ENCODE measurements at regions not wholly inside any gene's neighbourhood (a gene's known extent, or its start where the extent isn't known, plus 50 kb on each side); places are given as distances from the start of the nearest gene placed in this dataset.

- DNase-seq (ENCODE audit: low read depth, low spot score) (no peak), FAIRE-seq (no peak)
- Histone ChIP-seq H3K9me1 (replicated peaks; ENCODE audit: control insufficient read depth, extremely low read depth, insufficient read depth, low read length) (no peaks in the 10 kb centered on the region), H3K27me3 (ENCODE audit: control insufficient read depth in 2 of 2, insufficient read depth in 2 of 2, low read length in 2 of 2) (peaks cover 3% of the 10 kb centered on the region in 2 experiments), H4K20me1 (replicated peaks; ENCODE audit: control insufficient read depth, extremely low read depth, insufficient read depth, low read length) (no peaks in the 10 kb centered on the region), H3K9ac (replicated peaks; ENCODE audit: extremely low read depth, insufficient read depth, low read length) (no peak overlapping the region), H2AFZ (ENCODE audit: low read depth, low read length) (no peak overlapping the region), H3K4me3 (replicated peaks in 1 of 3; ENCODE audit: insufficient read depth in 1 of 3, low read depth in 1 of 3, low read length in 3 of 3) (no peak overlapping the region), H3K27ac (ENCODE audit: insufficient read depth, low read depth, low read length) (no peak overlapping the region), H3K9me3 (replicated peaks; ENCODE audit: control insufficient read depth, insufficient read depth, low read length) (no peaks in the 10 kb centered on the region), H3K36me3 (ENCODE audit: control insufficient read depth in 2 of 2, extremely low read depth in 1 of 2, insufficient read depth in 2 of 2, low read length in 2 of 2) (no peaks in the 10 kb centered on the region), H3K79me2 (ENCODE audit: control insufficient read depth, insufficient read depth, low read length) (no peaks in the 10 kb centered on the region), H3K4me1 (ENCODE audit: control insufficient read depth, extremely low read depth, insufficient read depth, low read length) (no peaks in the 10 kb centered on the region), H3K4me2 (ENCODE audit: insufficient read depth, low read length) (no peak overlapping the region)
- CTCF ChIA-PET: interaction anchor here (0.6 to 3.7 kb wide), 6 partner anchors 10 to 198 kb away, joined by 3 to 10 read pairs (median 4); no protein-coding TSS in a partner anchor
- BruUV-seq (replicated peaks): no TSS peak
- intact Hi-C loops (cut with micrococcal nuclease): no loop called here
- dilution Hi-C loops (cut with MboI; ENCODE audit: extremely low pct_ligation_motif_present, low sequenced_read_pairs): no loop called here
- POLR2A ChIA-PET: no interaction called here
- TF ChIP-seq, protein P1, sequence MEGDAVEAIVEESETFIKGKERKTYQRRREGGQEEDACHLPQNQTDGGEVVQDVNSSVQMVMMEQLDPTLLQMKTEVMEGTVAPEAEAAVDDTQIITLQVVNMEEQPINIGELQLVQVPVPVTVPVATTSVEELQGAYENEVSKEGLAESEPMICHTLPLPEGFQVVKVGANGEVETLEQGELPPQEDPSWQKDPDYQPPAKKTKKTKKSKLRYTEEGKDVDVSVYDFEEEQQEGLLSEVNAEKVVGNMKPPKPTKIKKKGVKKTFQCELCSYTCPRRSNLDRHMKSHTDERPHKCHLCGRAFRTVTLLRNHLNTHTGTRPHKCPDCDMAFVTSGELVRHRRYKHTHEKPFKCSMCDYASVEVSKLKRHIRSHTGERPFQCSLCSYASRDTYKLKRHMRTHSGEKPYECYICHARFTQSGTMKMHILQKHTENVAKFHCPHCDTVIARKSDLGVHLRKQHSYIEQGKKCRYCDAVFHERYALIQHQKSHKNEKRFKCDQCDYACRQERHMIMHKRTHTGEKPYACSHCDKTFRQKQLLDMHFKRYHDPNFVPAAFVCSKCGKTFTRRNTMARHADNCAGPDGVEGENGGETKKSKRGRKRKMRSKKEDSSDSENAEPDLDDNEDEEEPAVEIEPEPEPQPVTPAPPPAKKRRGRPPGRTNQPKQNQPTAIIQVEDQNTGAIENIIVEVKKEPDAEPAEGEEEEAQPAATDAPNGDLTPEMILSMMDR (IDR thresholded peaks at IDR 0.05; ENCODE audit: extremely low read depth in 1 of 2, insufficient read depth in 1 of 2, low read depth in 1 of 2, low read length in 2 of 2): no peak
- TF ChIP-seq JUN (IDR thresholded peaks at IDR 0.05; ENCODE audit: borderline replicate concordance, insufficient read depth, insufficient read length, low read depth) (no peak), EZH2 (IDR thresholded peaks at IDR 0.05; ENCODE audit: borderline replicate concordance, low read depth, low read length, severe bottlenecking) (no peak), GATA2 (IDR thresholded peaks at IDR 0.05; ENCODE audit: insufficient read depth, insufficient read length, low read depth, low read length) (no peak), POLR2A (IDR thresholded peaks at IDR 0.05; ENCODE audit: low read depth, low read length) (no peak), FOS (IDR thresholded peaks at IDR 0.05; ENCODE audit: borderline replicate concordance, insufficient read depth, low read length) (no peak), MYC (IDR thresholded peaks at IDR 0.05; ENCODE audit: low read depth, low read length) (no peak), MAX (IDR thresholded peaks at IDR 0.05; ENCODE audit: insufficient read depth, insufficient read length) (no peak), POLR2AphosphoS5 (IDR thresholded peaks at IDR 0.05; ENCODE audit: insufficient read depth, low read depth, low read length) (no peak)
Measured at GRCh38 chr5:135218486-135218755, 180.6 kb downstream of the MACROH2A1 start.
